ENCODE measurements at regions not wholly inside any gene's neighbourhood (a gene's known extent, or its start where the extent isn't known, plus 50 kb on each side); places are given as distances from the start of the nearest gene placed in this dataset.

- ATAC-seq (ENCODE audit: poor library complexity) (no peak), DNase-seq (no peak)
- intact Hi-C loops (cut with DNase I): no loop called here
Observed at GRCh38 chr13:109673477-109673876, 112.9 kb downstream of the IRS2 start.

- DNase-seq (no peak), ATAC-seq (ENCODE audit: poor library complexity) (no peak)
- intact Hi-C loops (cut with DNase I): no loop called here
Observed at GRCh38 chr13:109672545-109672944, 113.8 kb downstream of the IRS2 start.

- ATAC-seq (ENCODE audit: poor library complexity) (no peak), DNase-seq (no peak)
- intact Hi-C loops (cut with DNase I): no loop called here
Observed at GRCh38 chr13:109671919-109672318, 114.5 kb downstream of the IRS2 start.

GRCh38 chr13:109670776-109671175 lies 115.6 kb downstream of the IRS2 start:
- DNase-seq: no peak
- no peak for ATAC-seq (ENCODE audit: poor library complexity)
- intact Hi-C loops (cut with DNase I): no loop called here

GRCh38 chr13:109669956-109670355 lies 116.4 kb downstream of the IRS2 start:
- intact Hi-C loops (cut with DNase I): no loop called here
- DNase-seq (no peak), ATAC-seq (ENCODE audit: poor library complexity) (peak; percentile 12)

- ATAC-seq (ENCODE audit: poor library complexity) (peak; percentile 81), DNase-seq (peak; percentile 56)
- intact Hi-C loops (cut with DNase I): no loop called here
Observed at GRCh38 chr13:109669234-109669612, 117.2 kb downstream of the IRS2 start.

GRCh38 chr13:109668433-109669233 lies 117.8 kb downstream of the IRS2 start:
- intact Hi-C loops (cut with DNase I): no loop called here
- DNase-seq (no peak), ATAC-seq (ENCODE audit: poor library complexity) (peak; percentile 27)

GRCh38 chr13:109667807-109668291 lies 118.5 kb downstream of the IRS2 start:
- DNase-seq (no peak), ATAC-seq (ENCODE audit: poor library complexity) (peak; percentile 21)
- intact Hi-C loops (cut with DNase I): no loop called here

GRCh38 chr13:109667056-109667455 lies 119.3 kb downstream of the IRS2 start:
- DNase-seq (no peak), ATAC-seq (ENCODE audit: poor library complexity) (no peak)
- intact Hi-C loops (cut with DNase I): no loop called here

GRCh38 chr13:109666656-109667055 lies 119.7 kb downstream of the IRS2 start:
- intact Hi-C loops (cut with DNase I): no loop called here
- no peak for ATAC-seq (ENCODE audit: poor library complexity)
- no peak for DNase-seq

- ATAC-seq (ENCODE audit: poor library complexity): no peak
- no peak for DNase-seq
- intact Hi-C loops (cut with DNase I): no loop called here
Observed at GRCh38 chr13:109665781-109666249, 120.6 kb downstream of the IRS2 start.

- DNase-seq (no peak), ATAC-seq (ENCODE audit: poor library complexity) (no peak)
- intact Hi-C loops (cut with DNase I): no loop called here
Observed at GRCh38 chr13:109665240-109665639, 121.1 kb downstream of the IRS2 start.

GRCh38 chr13:109657395-109657794 lies 129.0 kb downstream of the IRS2 start:
- intact Hi-C loops (cut with DNase I): no loop called here
- DNase-seq (no peak), ATAC-seq (ENCODE audit: poor library complexity) (no peak)

- no peak for DNase-seq
- intact Hi-C loops (cut with DNase I): no loop called here
- no peak for ATAC-seq (ENCODE audit: poor library complexity)
Observed at GRCh38 chr13:109656206-109656605, 130.2 kb downstream of the IRS2 start.

GRCh38 chr13:109655611-109656010 lies 130.8 kb downstream of the IRS2 start:
- intact Hi-C loops (cut with DNase I): no loop called here
- DNase-seq (peak; percentile 50), ATAC-seq (ENCODE audit: poor library complexity) (peak; percentile 21)

- DNase-seq (no peak), ATAC-seq (ENCODE audit: poor library complexity) (peak; percentile 67)
- intact Hi-C loops (cut with DNase I): no loop called here
Observed at GRCh38 chr13:109655206-109655600, 131.2 kb downstream of the IRS2 start.

- intact Hi-C loops (cut with DNase I): no loop called here
- DNase-seq (peak; percentile 43), ATAC-seq (ENCODE audit: poor library complexity) (peak; percentile 85)
Observed at GRCh38 chr13:109654341-109655205, 131.8 kb downstream of the IRS2 start.

GRCh38 chr13:109652531-109652930 lies 133.9 kb downstream of the IRS2 start:
- DNase-seq: no peak
- intact Hi-C loops (cut with DNase I): no loop called here
- ATAC-seq (ENCODE audit: poor library complexity): no peak

GRCh38 chr13:109651854-109652253 lies 134.5 kb downstream of the IRS2 start:
- intact Hi-C loops (cut with DNase I): no loop called here
- DNase-seq (peak; percentile 50), ATAC-seq (ENCODE audit: poor library complexity) (peak; percentile 26)

- ATAC-seq (ENCODE audit: poor library complexity): no peak
- no peak for DNase-seq
- intact Hi-C loops (cut with DNase I): no loop called here
Observed at GRCh38 chr13:109651311-109651710, 135.1 kb downstream of the IRS2 start.
